HG02763 (cell line): ENCODE measurements at regions not wholly inside any gene's neighbourhood (a gene's known extent, or its start where the extent isn't known, plus 50 kb on each side); places are given as distances from the start of the nearest gene placed in this dataset.
"Not testable (repeated sequence)": the region's sequence is repeated elsewhere in the genome, so short reads cannot be mapped to it uniquely, and the experiment has no call there.

Experiments
- ATAC-seq: cut with Tn5 transposase; IDR thresholded peaks from one replicate; pipeline ENCODE4 v1.9.1; 2021; ENCODE audit warnings: mild to moderate bottlenecking, moderate library complexity; ENCODE audit not compliant: unreplicated experiment

DNA sequence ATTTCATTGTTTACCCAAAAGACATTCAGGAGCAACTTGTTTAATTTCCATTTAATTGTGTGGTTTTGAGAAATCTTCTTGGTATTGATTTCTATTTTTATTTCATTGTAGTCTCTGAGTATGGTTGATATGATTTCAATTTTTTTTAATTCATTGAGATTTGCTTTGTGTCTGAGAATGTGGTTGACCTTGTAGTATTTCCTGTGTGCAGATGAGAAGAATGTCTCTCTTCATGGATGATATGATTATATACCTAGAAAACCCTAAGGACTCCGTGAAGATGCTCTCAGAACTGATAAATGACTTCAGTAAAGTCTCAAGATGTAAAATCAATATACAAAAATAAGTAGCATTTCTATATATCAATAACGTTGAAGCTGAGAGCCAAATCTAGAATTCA is 202.4 kb upstream of the CDH9 start:
- ATAC-seq, result no peak

DNA sequence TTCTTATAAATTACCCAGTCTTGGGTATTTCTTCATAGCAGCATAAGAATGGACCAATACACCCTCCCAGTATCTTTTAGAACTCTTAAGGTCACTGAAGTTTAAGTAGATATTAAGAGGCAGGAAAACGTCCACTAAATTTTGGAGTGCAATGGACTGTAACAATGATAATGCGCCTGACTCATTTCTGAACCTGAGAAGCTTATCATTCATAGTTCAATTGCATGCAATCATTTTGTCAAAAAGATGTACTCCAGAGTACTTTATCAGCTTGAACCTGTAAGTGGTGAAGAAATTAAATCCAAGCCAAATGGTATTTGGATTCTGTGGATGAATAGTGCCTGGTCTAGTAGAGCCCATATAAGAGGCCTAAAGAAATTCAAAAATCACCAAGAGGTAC is 196.5 kb upstream of the CDH9 start:
- ATAC-seq, result no peak

DNA sequence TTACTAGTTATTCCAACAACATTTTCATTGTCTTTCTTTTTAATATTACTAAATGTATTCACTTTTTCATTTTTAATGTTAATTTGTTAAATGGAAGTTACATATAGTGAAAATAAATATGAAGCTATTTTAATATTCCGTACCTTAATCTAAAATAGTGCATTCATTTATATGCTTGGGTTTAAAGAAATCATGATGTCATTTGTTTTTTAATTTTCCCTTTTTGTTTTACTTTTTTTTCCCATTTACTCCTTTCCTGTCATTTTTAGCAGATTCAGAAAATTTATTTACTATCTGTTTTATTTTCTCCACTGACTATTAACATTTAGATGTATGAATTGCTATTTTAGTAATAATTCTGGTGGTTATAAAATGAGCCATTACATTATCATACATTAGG is 183.0 kb upstream of the CDH9 start:
- no peak for ATAC-seq

DNA sequence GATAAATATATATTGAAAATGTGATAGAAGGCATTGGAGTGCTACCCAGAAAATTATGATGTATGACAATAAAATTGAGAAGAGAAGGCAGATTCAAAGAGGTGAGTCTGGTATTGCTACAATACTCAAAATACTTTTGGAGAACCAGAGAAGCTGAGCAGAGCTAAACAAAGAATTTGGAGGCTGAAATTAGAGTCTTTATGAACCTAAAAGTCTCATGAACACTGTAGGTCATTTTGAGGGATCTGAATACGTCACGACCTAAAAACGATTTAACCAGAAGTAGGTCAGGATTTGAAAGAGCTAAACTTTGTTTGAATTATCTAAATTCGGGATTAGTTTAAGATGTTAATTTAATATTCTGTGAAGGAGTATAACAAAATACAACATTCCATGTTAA is 182.4 kb upstream of the CDH9 start:
- no peak for ATAC-seq

DNA sequence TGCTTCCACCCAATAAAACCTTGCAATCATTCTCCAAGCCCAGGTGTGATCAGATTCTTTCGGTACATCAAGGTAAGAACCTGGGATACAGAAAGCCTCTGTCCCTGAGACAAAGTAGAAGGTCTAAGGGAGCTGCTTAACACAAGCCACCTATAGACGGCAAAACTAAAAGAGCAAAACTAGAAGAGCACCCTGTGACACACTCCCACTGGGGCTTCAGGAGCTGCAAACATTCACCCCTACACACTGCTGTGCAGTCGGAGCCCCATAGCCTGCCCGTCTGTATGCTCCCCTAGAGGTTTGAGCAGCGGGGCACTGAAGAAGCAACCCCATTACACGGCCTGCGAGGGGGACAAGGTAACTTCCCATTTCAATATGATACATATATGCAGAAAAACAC is 179.6 kb upstream of the CDH9 start:
- no peak for ATAC-seq

DNA sequence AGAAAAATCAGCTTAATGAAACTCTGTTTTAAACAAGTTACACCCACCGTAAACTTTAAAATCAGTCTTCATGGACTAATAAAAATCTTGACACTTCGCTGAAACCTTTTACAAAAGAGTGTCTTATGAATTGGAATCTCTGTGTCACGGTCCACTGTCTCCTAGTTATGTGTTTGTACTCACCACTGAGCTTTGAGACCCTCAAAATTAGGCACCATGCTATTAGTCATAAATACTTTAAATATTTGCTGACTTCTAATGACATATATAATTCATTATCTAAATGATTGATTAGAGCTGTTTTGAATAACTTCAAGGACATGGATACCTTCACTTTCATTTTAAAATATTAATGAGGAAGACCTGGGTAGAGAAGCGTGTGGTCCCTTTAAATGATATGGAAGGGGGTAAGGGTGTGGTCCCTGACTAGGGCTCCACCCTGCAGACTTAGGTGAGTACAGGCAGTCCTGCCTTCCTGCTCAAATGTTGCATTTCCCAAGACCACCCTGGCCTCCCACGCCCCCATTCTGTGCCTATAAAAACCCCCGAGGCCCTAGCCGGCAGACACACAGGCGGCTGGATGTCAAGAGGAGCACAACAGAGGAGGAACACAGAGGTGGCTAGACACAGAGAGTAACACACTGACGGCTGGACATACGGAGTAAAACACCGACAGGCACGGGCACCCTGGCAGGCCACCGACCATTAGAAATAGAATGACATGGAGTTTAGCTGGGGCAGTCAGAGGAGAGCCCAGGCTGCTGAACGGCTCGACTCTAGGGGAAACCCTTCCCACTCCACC is 179.0 kb upstream of the CDH9 start:
- no peak for ATAC-seq

DNA sequence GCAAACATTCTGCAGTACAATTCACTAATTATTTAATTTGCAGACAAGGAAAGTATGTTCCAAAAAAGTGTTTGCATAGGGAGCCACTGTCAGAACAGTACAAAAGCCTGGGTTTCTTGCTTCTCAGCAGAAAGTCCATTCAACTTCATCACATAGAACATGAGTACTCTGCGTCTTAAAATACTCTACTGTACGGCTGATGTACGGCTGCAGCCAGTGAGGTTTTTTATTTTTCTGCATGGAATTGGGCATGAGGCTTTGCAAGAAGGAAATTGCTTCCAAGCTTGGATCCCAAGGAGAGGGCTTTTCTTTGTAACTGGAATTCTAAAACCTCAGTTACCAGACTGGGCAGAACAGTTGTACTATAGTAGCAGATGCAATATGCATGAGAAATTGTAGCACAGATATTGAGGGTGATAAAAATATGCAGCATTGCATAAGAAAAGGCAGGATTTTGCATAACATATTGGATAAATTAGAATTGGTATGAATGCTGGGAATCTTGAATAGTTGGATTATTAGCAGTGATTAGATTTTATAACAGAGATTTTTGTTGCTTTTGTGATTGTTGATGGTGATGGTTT is 178.1 kb upstream of the CDH9 start:
- ATAC-seq, result no peak

DNA sequence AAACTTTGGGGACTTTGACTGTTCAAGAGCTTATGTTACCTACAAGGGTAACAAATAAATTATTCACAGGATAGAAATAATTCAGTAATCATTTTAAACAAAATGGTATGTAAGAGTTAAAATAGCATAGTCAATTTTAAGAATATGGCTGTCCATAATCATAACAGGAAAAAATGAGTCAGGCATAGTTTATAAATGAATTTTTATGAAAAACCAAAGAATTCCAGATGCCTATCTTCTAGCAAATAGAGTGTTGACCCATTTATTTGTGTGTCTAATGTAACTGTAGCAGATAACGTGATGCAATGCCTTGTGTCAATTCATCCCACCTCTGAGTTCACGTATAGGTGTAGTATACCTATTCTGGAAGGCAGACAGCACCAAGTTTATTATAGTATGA is 169.7 kb upstream of the CDH9 start:
- ATAC-seq, result no peak

DNA sequence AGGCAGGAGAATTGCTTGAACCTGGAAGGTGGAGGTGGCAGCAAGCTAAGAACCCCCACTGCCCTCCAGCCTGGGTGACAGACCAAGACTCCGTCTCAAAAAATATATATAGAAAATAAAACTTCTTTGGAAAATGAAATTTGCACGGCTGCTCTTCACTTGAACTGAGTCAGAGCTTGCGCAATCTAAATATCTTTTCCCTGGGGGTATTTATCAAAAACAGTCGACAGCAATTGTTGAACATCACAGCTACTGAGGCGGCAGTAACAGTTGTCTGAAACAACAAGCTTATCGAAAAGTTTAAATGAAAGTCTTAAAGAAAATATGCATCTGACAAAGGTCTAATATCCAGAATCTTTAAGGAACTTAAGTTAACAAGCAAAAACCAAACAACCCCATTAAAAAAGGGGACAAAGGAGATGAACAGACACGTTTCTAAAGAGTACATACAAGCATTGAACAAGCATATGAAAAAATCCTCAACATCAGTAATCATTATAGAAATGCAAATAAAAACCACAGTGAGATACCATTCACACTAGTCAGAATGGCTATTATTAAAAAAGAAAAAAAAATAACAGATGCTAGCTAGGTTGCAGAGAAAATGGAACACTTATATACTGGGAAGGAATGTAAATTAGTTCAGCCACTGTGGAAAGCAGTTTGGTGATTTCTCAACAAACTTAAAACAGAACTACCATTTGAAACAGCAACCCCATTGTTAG is 153.6 kb upstream of the CDH9 start:
- ATAC-seq, result no peak

DNA sequence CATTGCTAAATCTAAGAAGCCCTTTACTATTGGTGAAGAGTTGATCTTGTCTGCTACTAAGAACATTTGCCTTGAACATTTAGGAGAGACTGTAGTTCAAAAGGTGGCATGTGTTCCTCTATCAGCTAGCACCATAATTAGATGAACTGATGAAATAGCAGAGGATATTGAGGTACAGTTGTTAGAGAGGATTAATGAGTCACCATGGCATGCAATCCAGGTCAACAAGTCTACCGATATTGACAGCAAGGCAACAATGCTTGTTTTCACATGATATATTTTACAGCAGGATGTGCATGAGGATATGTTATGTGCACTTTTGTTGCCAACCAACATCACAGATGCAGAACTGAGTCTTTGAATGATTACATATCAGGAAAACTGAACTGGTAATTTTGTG is 134.3 kb upstream of the CDH9 start:
- no peak for ATAC-seq

DNA sequence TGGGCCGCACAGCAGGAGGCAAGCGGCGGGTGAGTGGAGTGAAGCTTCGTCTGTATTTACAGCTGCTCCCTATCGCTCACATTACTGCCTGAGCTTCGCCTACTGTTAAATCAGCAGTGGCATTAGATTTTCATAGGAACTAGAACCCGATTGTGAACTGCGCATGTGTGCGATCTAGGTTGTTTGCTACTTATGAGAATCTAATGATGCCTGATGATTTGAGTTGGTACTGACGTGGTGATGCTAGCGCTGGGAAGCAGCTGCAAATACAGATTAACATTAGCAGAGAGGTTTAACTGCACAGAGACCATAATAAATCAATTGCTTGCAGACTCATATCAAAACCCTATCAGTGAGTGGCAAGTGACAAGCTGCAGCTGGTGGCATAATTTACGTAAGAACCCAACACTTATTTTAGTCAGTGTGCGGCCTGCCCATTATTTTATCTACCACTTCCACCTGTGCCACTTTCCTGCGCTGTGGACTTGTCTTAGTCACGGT is 133.4 kb upstream of the CDH9 start:
- no peak for ATAC-seq

DNA sequence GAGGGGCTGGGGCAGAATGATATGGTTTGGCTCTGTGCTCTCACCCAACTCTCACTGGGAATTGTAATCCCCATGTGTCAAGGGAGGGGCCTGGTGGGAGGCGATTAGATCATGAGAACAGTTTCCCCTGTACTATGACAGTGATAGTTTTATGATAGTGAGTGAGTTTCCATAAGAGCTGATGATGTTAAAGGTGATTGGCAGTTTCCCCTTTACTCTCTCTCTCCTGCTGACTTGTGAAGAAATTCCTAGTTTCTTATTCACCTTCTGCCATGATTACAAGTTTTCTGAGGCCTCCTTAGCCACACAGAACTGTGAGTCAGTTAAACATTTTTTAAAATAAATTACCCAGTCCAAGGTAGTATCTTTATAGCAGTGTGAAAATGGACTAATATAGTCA is 120.4 kb upstream of the CDH9 start:
- ATAC-seq, result no peak

DNA sequence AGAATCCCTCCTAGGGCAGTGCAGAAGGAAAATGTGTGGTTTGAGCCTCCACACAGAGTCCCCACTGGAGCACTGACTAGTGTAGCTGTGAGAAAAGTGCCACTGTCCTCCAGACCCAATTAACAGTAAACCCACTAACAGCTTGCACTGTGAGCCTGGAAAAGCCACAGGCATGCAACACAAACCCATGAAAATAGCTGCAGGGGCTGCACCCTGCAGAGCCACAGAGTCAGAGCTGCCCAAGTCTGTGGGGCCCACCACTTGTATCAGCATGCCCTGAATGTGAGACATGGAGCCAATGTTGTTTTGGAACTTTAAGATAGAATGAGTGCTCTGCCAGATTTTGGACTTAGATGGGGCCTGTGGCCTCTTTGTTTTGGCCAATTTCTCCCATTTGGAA is 119.8 kb upstream of the CDH9 start:
- ATAC-seq, result no peak

DNA sequence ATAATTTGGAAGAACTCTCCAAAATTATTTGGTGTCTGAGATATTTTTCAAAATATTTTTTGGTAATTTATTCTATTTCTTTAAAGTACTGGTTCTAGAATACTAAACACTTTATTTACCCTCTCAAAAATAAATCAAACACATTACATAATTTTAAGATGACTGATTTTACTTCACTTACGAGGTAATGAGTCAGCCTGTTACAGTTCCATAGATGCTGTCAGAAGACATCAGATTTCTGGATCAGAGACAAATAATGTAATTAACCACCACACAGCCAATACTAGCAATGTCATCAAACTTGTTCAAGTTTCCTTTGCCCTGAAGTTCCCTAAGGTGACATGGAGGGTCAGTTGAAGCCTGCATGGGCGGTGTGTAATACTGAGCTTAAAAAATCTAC is 106.1 kb upstream of the CDH9 start:
- no peak for ATAC-seq

DNA sequence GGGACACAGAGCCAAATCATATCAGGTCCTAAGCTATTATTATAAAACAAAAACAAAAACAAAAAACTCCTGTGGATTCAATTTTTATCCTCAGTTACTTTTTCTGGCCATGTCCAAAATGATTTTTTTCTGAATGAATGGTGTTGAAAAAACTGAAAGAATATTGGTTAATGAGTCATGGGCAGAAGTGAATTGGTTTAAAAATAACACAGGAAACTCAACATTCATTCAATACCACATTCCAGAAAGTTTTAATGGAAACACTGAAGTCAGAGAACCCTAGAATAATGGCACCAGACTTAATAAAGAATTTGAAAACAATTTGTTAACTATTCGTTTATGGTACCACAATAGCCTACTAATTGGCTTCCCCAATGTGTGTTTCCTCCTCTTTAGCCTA is 102.4 kb upstream of the CDH9 start:
- ATAC-seq, result no peak

DNA sequence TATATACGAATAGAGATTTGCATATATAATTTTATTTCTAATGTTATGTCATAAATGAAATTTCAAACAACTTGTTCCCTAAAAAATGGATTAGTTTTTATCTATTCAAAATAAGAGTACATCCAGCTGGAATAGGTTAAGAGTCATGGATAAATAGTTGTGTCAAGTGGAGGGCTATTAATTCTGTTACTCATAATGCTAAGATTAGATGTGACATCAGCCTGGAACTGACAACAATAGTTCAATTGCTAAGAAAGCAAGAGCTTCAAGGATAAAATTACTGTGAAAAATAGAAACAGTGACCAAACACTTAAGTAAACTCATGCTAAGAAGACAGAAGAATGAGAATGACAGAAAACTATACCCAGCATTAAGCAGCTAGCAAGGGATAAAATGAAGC is 92.2 kb upstream of the CDH9 start:
- ATAC-seq, result no peak

DNA sequence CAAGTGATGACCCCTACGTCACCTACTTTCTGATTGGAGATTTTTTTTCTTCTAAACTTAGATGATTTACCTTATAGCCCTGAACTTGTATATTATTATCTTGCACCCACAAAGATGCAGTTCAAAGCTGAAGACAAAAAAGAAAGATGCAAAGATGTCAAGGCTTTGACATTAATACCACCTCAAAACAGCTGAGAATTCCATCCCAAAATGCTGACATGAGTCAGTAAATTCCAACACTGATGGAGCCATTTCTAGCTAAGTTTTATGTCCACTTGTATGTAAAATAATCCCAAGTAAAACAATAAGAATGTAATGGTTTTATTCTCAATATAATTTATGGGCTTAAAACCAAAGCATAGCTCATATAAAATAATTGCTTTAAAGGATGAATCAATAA is 91.5 kb upstream of the CDH9 start:
- no peak for ATAC-seq

DNA sequence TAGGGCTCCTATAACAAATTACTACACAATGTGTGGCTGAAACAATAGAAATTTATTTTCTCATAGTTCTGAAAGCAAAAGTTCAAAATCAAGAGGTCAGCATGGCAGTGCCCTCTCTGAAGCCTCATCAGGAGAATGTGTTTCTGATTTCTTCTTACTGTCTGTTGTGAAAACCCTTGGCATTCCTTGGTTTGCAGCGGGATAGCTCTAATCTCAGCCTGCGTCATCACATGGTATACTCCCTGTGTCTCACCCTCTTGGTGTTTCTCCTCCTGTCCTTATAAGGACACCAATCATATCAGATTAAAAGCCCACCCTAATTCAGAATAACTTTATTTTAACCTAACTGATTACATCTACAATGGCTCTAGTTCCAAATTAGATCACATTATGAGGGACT is 87.5 kb upstream of the CDH9 start:
- no peak for ATAC-seq

DNA sequence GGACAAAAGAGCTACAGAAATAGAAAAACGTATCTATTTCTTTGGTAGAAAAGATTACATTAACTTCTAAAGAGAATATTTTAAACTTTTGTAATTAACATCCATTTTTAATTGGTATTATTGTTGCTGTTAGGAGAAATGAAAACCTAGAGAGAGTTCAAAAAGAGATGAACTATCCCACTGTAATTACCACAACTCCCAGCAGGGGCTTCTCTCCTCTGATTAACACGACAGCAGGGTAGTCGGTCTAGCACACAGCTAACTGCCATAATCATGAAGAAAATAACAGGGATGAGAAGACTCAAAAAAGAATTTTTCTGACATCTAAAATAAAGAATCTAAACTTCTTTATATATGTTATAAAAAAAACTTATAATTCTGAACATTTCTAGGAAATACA is 86.2 kb upstream of the CDH9 start:
- ATAC-seq, result no peak

DNA sequence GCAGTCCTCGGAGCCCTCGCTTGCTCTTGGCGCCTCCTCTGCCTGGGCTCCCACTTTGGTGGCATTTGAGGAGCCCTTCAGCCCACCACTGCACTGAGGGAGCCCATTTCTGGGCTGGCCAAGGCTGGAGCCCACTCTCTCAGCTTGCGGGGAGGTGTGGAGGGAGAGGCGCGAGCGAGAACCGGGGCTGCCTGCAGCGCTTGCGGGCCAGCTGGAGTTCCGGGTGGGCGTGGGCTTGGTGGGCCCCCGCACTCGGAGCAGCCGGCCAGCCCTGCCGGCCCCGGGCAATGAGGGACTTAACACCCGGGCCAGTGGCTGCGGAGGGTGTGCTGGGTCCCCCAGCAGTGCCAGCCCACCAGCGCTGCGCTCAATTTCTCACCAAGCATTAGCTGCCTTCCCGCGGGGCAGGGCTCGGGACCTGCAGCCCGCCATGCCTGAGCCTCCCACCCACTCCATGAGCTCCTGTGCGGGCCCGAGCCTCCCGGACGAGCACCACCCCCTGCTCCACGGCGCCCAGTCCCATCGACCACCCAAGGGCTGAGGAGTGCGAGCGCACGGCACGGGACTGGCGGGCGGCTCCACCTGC is 81.4 kb upstream of the CDH9 start:
- not testable (repeated sequence) for ATAC-seq

DNA sequence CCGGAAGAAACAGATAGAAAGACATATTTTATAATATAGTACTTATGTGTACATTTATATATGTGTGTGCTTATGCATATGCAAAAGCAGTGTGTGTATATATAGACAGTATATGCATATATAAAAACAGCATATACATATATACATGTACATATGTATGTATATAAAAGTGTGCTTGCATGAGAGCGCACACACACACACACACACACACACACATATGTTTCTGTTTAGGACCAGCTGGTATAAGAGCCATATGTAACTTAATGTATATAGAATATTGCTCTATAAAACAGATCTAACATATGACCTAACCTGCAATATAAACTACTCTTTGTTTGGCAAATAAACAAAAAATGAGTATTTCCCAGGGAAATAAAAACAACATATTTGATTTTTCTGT is 65.1 kb upstream of the CDH9 start:
- ATAC-seq, result no peak

DNA sequence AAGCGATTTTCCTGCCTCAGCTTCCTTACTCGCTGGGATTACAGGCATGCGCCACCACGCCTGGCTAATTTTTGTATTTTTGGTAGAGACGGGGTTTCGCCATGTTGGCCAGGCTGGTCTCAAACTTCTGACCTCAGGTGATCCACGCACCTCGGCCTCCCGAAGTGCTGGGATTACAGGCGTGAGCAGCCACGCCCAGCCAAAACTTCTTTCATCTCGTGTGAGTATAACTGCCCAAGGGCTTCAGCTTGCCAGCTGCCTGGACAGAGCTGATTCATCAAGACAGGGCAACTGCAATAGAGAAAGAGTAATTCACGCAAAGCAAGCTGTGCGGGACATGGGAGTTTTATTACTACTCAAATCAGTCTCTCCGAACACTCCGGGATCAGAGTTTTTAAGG is 57.4 kb upstream of the CDH9 start:
- ATAC-seq, result not testable (repeated sequence)
